ENCODE measurements at regions not wholly inside any gene's neighbourhood (a gene's known extent, or its start where the extent isn't known, plus 50 kb on each side); places are given as distances from the start of the nearest gene placed in this dataset.

- Mint-ChIP-seq H3K27ac (peak overlapping the region; percentile 96 to 100 (median 99)), H3K4me1 (peaks cover 27 to 55% (median 47%) of the 10 kb centered on the region in 3 donors), H3K36me3 (peaks cover 0 to 26% (median 0%) of the 10 kb centered on the region in 3 donors), H3K4me3 (peak overlapping the region; percentile 95 to 99 (median 96)), H3K27me3 (peaks cover 0 to 4% of the 10 kb centered on the region in 2 donors), H3K9me3 (no peaks in the 10 kb centered on the region)
- Histone ChIP-seq H3K4me1 (ENCODE audit: insufficient read depth, low read length) (peaks cover 14% of the 10 kb centered on the region), H3K36me3 (ENCODE audit: insufficient read depth, low read length) (no peaks in the 10 kb centered on the region), H3K9me3 (ENCODE audit: low read length) (no peaks in the 10 kb centered on the region), H3K27me3 (ENCODE audit: insufficient read depth, low read length, poor library complexity, severe bottlenecking) (no peaks in the 10 kb centered on the region), H3K4me3 (ENCODE audit: low read length) (peak overlapping the region; percentile 84), H3K27ac (ENCODE audit: low read depth, low read length) (peak overlapping the region; percentile 95)
- ChIA-PET POLR2A (interaction anchor here (0.6 to 8.9 kb wide), 18 partner anchors 7 to 165 kb away, joined by 3 to 426 read pairs (median 93); a partner anchor contains a TSS), CTCF (interaction anchor here (4.9 to 7.9 kb wide), 8 partner anchors 6 to 78 kb away, joined by 25 to 114 read pairs (median 60); a partner anchor contains a TSS)
- DNase-seq, result no peak
Observed at GRCh38 chr6:26194816-26195375, 107.7 kb downstream of the HFE start.

- Mint-ChIP-seq H3K4me1 (peaks cover 33 to 59% (median 51%) of the 10 kb centered on the region in 3 donors), H3K9me3 (no peaks in the 10 kb centered on the region), H3K36me3 (peaks cover 0 to 26% (median 0%) of the 10 kb centered on the region in 3 donors), H3K27ac (peak overlapping the region; percentile 96 to 100 (median 99)), H3K4me3 (peak overlapping the region; percentile 95 to 99 (median 96)), H3K27me3 (peaks cover 0 to 4% of the 10 kb centered on the region in 2 donors)
- Histone ChIP-seq H3K4me1 (ENCODE audit: insufficient read depth, low read length) (peaks cover 17% of the 10 kb centered on the region), H3K27me3 (ENCODE audit: insufficient read depth, low read length, poor library complexity, severe bottlenecking) (no peaks in the 10 kb centered on the region), H3K36me3 (ENCODE audit: insufficient read depth, low read length) (no peaks in the 10 kb centered on the region), H3K9me3 (ENCODE audit: low read length) (no peaks in the 10 kb centered on the region), H3K4me3 (ENCODE audit: low read length) (peak overlapping the region; percentile 84), H3K27ac (ENCODE audit: low read depth, low read length) (peak overlapping the region; percentile 95)
- ChIA-PET POLR2A (interaction anchor here (0.6 to 8.9 kb wide), 25 partner anchors 8 to 1677 kb away, joined by 3 to 426 read pairs (median 31); a partner anchor contains a TSS), CTCF (interaction anchor here (0.7 to 7.9 kb wide), 14 partner anchors 7 to 93 kb away, joined by 3 to 114 read pairs (median 36); a partner anchor contains a TSS)
- peak; percentile 79 to 94 (median 85) for DNase-seq
Observed at GRCh38 chr6:26195376-26195923, 108.2 kb downstream of the HFE start.

- POLR2A ChIA-PET, result interaction anchor here (0.6 to 8.9 kb wide), 37 partner anchors 8 to 1676 kb away, joined by 3 to 426 read pairs (median 8); a partner anchor contains a TSS
- peaks cover 33 to 61% (median 55%) of the 10 kb centered on the region in 3 donors for H3K4me1 Mint-ChIP-seq
- DNase-seq, result peak in 1 of 5 donors; percentile 21
- peak overlapping the region; percentile 96 to 100 (median 99) for H3K27ac Mint-ChIP-seq
- no peaks in the 10 kb centered on the region for H3K9me3 Mint-ChIP-seq
- Histone ChIP-seq H3K4me1 (ENCODE audit: insufficient read depth, low read length) (peaks cover 17% of the 10 kb centered on the region), H3K36me3 (ENCODE audit: insufficient read depth, low read length) (no peaks in the 10 kb centered on the region), H3K27ac (ENCODE audit: low read depth, low read length) (peak overlapping the region; percentile 95), H3K9me3 (ENCODE audit: low read length) (no peaks in the 10 kb centered on the region), H3K4me3 (ENCODE audit: low read length) (peak overlapping the region; percentile 84), H3K27me3 (ENCODE audit: insufficient read depth, low read length, poor library complexity, severe bottlenecking) (no peaks in the 10 kb centered on the region)
- H3K4me3 Mint-ChIP-seq, result peak overlapping the region; percentile 95 to 99 (median 96)
- CTCF ChIA-PET, result interaction anchor here (0.7 to 7.9 kb wide), 17 partner anchors 7 to 937 kb away, joined by 3 to 114 read pairs (median 11); a partner anchor contains a TSS
- peaks cover 0 to 26% (median 0%) of the 10 kb centered on the region in 3 donors for H3K36me3 Mint-ChIP-seq
- H3K27me3 Mint-ChIP-seq, result peaks cover 0 to 4% of the 10 kb centered on the region in 2 donors
Observed at GRCh38 chr6:26195924-26196845, 109.0 kb downstream of the HFE start.

GRCh38 chr6:26196846-26197635 lies 109.8 kb downstream of the HFE start:
- POLR2A ChIA-PET, result interaction anchor here (0.7 to 8.9 kb wide), 38 partner anchors 8 to 1696 kb away, joined by 3 to 426 read pairs (median 11); a partner anchor contains a TSS
- H3K4me3 Mint-ChIP-seq, result peak overlapping the region; percentile 95 to 99 (median 96)
- CTCF ChIA-PET, result interaction anchor here (0.7 to 7.9 kb wide), 21 partner anchors 8 to 948 kb away, joined by 3 to 114 read pairs (median 7); a partner anchor contains a TSS
- H3K27me3 Mint-ChIP-seq, result peaks cover 0 to 4% of the 10 kb centered on the region in 2 donors
- DNase-seq, result peak; percentile 66 to 93 (median 90)
- Histone ChIP-seq H3K4me3 (ENCODE audit: low read length) (peak overlapping the region; percentile 84), H3K36me3 (ENCODE audit: insufficient read depth, low read length) (no peaks in the 10 kb centered on the region), H3K27ac (ENCODE audit: low read depth, low read length) (peak overlapping the region; percentile 95), H3K27me3 (ENCODE audit: insufficient read depth, low read length, poor library complexity, severe bottlenecking) (no peaks in the 10 kb centered on the region), H3K9me3 (ENCODE audit: low read length) (no peaks in the 10 kb centered on the region), H3K4me1 (ENCODE audit: insufficient read depth, low read length) (peaks cover 17% of the 10 kb centered on the region)
- H3K4me1 Mint-ChIP-seq, result peaks cover 33 to 63% (median 59%) of the 10 kb centered on the region in 3 donors
- peak overlapping the region; percentile 95 to 100 (median 98) for H3K27ac Mint-ChIP-seq
- peaks cover 0 to 26% (median 0%) of the 10 kb centered on the region in 3 donors for H3K36me3 Mint-ChIP-seq
- no peaks in the 10 kb centered on the region for H3K9me3 Mint-ChIP-seq

- Mint-ChIP-seq H3K9me3 (no peaks in the 10 kb centered on the region), H3K4me1 (peaks cover 33 to 63% (median 59%) of the 10 kb centered on the region in 3 donors), H3K36me3 (peaks cover 0 to 26% (median 0%) of the 10 kb centered on the region in 3 donors), H3K27ac (peak overlapping the region; percentile 95 to 100 (median 98)), H3K4me3 (peak overlapping the region; percentile 95 to 99 (median 96)), H3K27me3 (peaks cover 0 to 4% of the 10 kb centered on the region in 2 donors)
- POLR2A ChIA-PET, result interaction anchor here (0.7 to 8.9 kb wide), 35 partner anchors 7 to 1696 kb away, joined by 3 to 426 read pairs (median 13); a partner anchor contains a TSS
- Histone ChIP-seq H3K4me3 (ENCODE audit: low read length) (peak overlapping the region; percentile 84), H3K36me3 (ENCODE audit: insufficient read depth, low read length) (no peaks in the 10 kb centered on the region), H3K27ac (ENCODE audit: low read depth, low read length) (peak overlapping the region; percentile 95), H3K4me1 (ENCODE audit: insufficient read depth, low read length) (peaks cover 17% of the 10 kb centered on the region), H3K27me3 (ENCODE audit: insufficient read depth, low read length, poor library complexity, severe bottlenecking) (no peaks in the 10 kb centered on the region), H3K9me3 (ENCODE audit: low read length) (no peaks in the 10 kb centered on the region)
- CTCF ChIA-PET, result interaction anchor here (0.7 to 7.9 kb wide), 20 partner anchors 9 to 948 kb away, joined by 3 to 114 read pairs (median 8); a partner anchor contains a TSS
- no peak for DNase-seq
Observed at GRCh38 chr6:26197636-26197932, 110.4 kb downstream of the HFE start.

GRCh38 chr6:26197933-26198721 lies 110.9 kb downstream of the HFE start:
- H3K36me3 Mint-ChIP-seq, result peaks cover 0 to 26% (median 0%) of the 10 kb centered on the region in 3 donors

More at GRCh38 chr6:26197933-26198721, 110.9 kb downstream of the HFE start:
- Mint-ChIP-seq H3K4me3 (peak overlapping the region; percentile 95 to 99 (median 96)), H3K27ac (peak overlapping the region; percentile 93 to 100 (median 98)), H3K4me1 (peaks cover 34 to 64% (median 60%) of the 10 kb centered on the region in 3 donors), H3K9me3 (no peaks in the 10 kb centered on the region), H3K27me3 (peaks cover 0 to 4% of the 10 kb centered on the region in 2 donors)
- DNase-seq, result peak in 3 of 5 donors; percentile 29 to 60 (median 57)
- Histone ChIP-seq H3K36me3 (ENCODE audit: insufficient read depth, low read length) (no peaks in the 10 kb centered on the region), H3K9me3 (ENCODE audit: low read length) (no peaks in the 10 kb centered on the region), H3K4me1 (ENCODE audit: insufficient read depth, low read length) (peaks cover 17% of the 10 kb centered on the region), H3K27me3 (ENCODE audit: insufficient read depth, low read length, poor library complexity, severe bottlenecking) (no peaks in the 10 kb centered on the region), H3K4me3 (ENCODE audit: low read length) (peak overlapping the region; percentile 84), H3K27ac (ENCODE audit: low read depth, low read length) (peak overlapping the region; percentile 95)
- CTCF ChIA-PET, result interaction anchor here (0.7 to 7.9 kb wide), 26 partner anchors 9 to 1611 kb away, joined by 3 to 114 read pairs (median 6); a partner anchor contains a TSS
- POLR2A ChIA-PET, result interaction anchor here (0.7 to 8.9 kb wide), 45 partner anchors 9 to 1695 kb away, joined by 3 to 426 read pairs (median 11); a partner anchor contains a TSS

All from CD8-positive, alpha-beta memory T cell (primary cell).